Neural cell (in vitro differentiated cells): ENCODE measurements at regions not wholly inside any gene's neighbourhood (a gene's known extent, or its start where the extent isn't known, plus 50 kb on each side); places are given as distances from the start of the nearest gene placed in this dataset.

ENCODE experiments used
- H2AFZ ChIP-seq: fragments of 200-600, 300-800 bp; sonication (generic), shearing (Covaris generic); 2 replicates; pipeline ENCODE4 v1.6.0; 2014; ENCODE audit warnings: low read depth, mild to moderate bottlenecking, antibody characterized with exemption, low read length, moderate library complexity
- H3F3A ChIP-seq: fragments of 200-600 bp; shearing (Covaris generic); 2 replicates; pipeline ENCODE4 v1.6.1; 2016; ENCODE audit warnings: mild to moderate bottlenecking, moderate library complexity, mixed read lengths, antibody characterized with exemption, low read length; ENCODE audit not compliant: insufficient read depth, poor library complexity, severe bottlenecking
- H3K27ac ChIP-seq: fragments of 200-600, 300-800 bp; sonication (generic), shearing (Covaris generic); 2 replicates; pipeline ENCODE4 v1.5.1; 2014; ENCODE audit warnings: mild to moderate bottlenecking, low read length, moderate library complexity
- H3K27me3 ChIP-seq: fragments of 300-800, 200-600 bp; sonication (generic), shearing (Covaris generic); 2 replicates; pipeline ENCODE4 v1.6.0; 2014; ENCODE audit warnings: mild to moderate bottlenecking, low read depth, low read length, moderate library complexity; ENCODE audit not compliant: insufficient read depth
- H3K36me3 ChIP-seq: fragments of 300-800, 200-600 bp; sonication (generic), shearing (Covaris generic); 2 replicates; pipeline ENCODE4 v1.5.1; 2014; ENCODE audit warnings: mild to moderate bottlenecking, antibody characterized with exemption, low read length, moderate library complexity; ENCODE audit not compliant: insufficient read depth
- H3K4me2 ChIP-seq: fragments of 300-800, 200-600 bp; sonication (generic), shearing (Covaris generic); 2 replicates; pipeline ENCODE4 v1.6.0; 2014; ENCODE audit warnings: mild to moderate bottlenecking, low read length
- H3K4me3 ChIP-seq: fragments of 300-800, 200-600 bp; sonication (generic), shearing (Covaris generic); 2 replicates; pipeline ENCODE4 v1.5.1; 2014; ENCODE audit warnings: mild to moderate bottlenecking, low read length, moderate library complexity
- H3K79me2 ChIP-seq: fragments of 200-600 bp; shearing (Covaris generic); replicated peaks from 2 replicates; pipeline ENCODE4 v1.6.0; 2014; ENCODE audit warnings: mild to moderate bottlenecking, low read length, moderate library complexity; ENCODE audit not compliant: insufficient read depth
- H3K9ac ChIP-seq: fragments of 300-800, 200-600 bp; sonication (generic), shearing (Covaris generic); 2 replicates; pipeline ENCODE4 v1.6.1; 2016; ENCODE audit warnings: mild to moderate bottlenecking, low read length, mixed read lengths
- H3K9me2 ChIP-seq: fragments of 200-600 bp; shearing (Covaris generic); 2 replicates; pipeline ENCODE4 v1.6.1; 2016; ENCODE audit warnings: mild to moderate bottlenecking, low read length, mixed read lengths; ENCODE audit not compliant: insufficient read depth
- H3K9me3 ChIP-seq: fragments of 200-600, 300-800 bp; sonication (generic), shearing (Covaris generic); 2 replicates; pipeline ENCODE4 v1.6.1; 2016; ENCODE audit warnings: mild to moderate bottlenecking, mixed run types, low read length, moderate library complexity, mixed read lengths
- H4K20me1 ChIP-seq: fragments of 200-600 bp; shearing (Covaris generic); 2 replicates; pipeline ENCODE4 v1.6.1; 2016; ENCODE audit warnings: mild to moderate bottlenecking, mixed run types; ENCODE audit not compliant: insufficient read depth
- EP300 ChIP-seq: fragments of 450-650 bp; conservative IDR thresholded peaks from 2 replicates; pipeline ENCODE4 v1.6.1; 2014; ENCODE audit warnings: antibody characterized with exemption, mild to moderate bottlenecking, moderate library complexity; ENCODE audit not compliant: poor library complexity, severe bottlenecking
- EZH2 ChIP-seq: fragments of 200-600, 300-800 bp; shearing (Covaris generic), sonication (generic); IDR thresholded peaks from 2 replicates; pipeline ENCODE4 v1.6.1; 2014; ENCODE audit warnings: antibody characterized with exemption, low read length, borderline replicate concordance, mild to moderate bottlenecking; ENCODE audit not compliant: insufficient read depth, poor library complexity, severe bottlenecking
- MXI1 ChIP-seq: fragments of 450-650 bp; conservative IDR thresholded peaks from 2 replicates; pipeline ENCODE4 v1.6.1; 2014; ENCODE audit warnings: antibody characterized with exemption, mild to moderate bottlenecking; ENCODE audit not compliant: poor library complexity, severe bottlenecking
- POLR2AphosphoS5 ChIP-seq: IDR thresholded peaks from 2 replicates; pipeline ENCODE4 v1.6.1; 2012
- RAD21 ChIP-seq: fragments of 450-650 bp; conservative IDR thresholded peaks from 2 replicates; pipeline ENCODE4 v1.6.1; 2014; ENCODE audit warnings: antibody characterized with exemption, mild to moderate bottlenecking, moderate library complexity
- SMC3 ChIP-seq: fragments of 450-650 bp; conservative IDR thresholded peaks from 2 replicates; pipeline ENCODE4 v1.6.1; 2014; ENCODE audit warnings: antibody characterized with exemption, mild to moderate bottlenecking, moderate library complexity; ENCODE audit not compliant: poor library complexity
- TAF1 ChIP-seq: IDR thresholded peaks from 2 replicates; pipeline ENCODE4 v1.6.1; 2012; ENCODE audit warnings: low read depth
- TF ChIP-seq, protein P1 (sequence below): fragments of 450-650 bp; IDR thresholded peaks from 2 replicates; pipeline ENCODE4 v1.5.1; 2014; ENCODE audit warnings: antibody characterized with exemption, mild to moderate bottlenecking, moderate library complexity; ENCODE audit not compliant: poor library complexity, severe bottlenecking
- TF ChIP-seq, protein P2 (sequence below): IDR thresholded peaks from 2 replicates; pipeline ENCODE4 v1.6.1; 2012; ENCODE audit warnings: borderline replicate concordance

DNA sequence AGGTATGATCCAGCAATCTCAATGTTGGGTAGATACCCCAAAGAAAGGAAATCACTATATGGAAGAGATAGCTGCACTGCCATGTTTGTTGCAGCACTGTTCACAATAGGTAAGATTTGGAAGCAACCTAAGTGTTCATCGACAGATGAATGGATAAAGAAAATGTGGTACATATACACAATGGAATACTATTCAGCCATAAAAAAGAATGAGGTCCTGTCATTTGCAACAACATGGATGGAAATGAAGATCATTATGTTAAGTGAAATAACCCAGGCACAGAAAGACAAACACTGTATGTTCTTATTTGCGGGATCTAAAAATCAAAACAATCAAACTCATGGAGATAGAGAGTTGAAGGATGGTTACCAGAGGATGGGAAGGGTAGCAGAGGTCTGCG lies 372.4 kb upstream of the SPRED2 start:
- Histone ChIP-seq H3K9ac (no peak overlapping the region), H3K36me3 (no peaks in the 10 kb centered on the region), H3F3A (no peaks in the 10 kb centered on the region), H2AFZ (no peak overlapping the region), H3K4me2 (no peak overlapping the region), H3K9me3 (no peaks in the 10 kb centered on the region), H3K27ac (no peak overlapping the region), H4K20me1 (no peaks in the 10 kb centered on the region), H3K4me3 (no peak overlapping the region), H3K79me2 (no peaks in the 10 kb centered on the region), H3K27me3 (no peaks in the 10 kb centered on the region), H3K9me2 (no peaks in the 10 kb centered on the region)
- TF ChIP-seq EP300 (no peak), SMC3 (no peak), RAD21 (no peak), POLR2AphosphoS5 (no peak), EZH2 (no peak), TAF1 (no peak), MXI1 (no peak)
- TF ChIP-seq, protein P1, sequence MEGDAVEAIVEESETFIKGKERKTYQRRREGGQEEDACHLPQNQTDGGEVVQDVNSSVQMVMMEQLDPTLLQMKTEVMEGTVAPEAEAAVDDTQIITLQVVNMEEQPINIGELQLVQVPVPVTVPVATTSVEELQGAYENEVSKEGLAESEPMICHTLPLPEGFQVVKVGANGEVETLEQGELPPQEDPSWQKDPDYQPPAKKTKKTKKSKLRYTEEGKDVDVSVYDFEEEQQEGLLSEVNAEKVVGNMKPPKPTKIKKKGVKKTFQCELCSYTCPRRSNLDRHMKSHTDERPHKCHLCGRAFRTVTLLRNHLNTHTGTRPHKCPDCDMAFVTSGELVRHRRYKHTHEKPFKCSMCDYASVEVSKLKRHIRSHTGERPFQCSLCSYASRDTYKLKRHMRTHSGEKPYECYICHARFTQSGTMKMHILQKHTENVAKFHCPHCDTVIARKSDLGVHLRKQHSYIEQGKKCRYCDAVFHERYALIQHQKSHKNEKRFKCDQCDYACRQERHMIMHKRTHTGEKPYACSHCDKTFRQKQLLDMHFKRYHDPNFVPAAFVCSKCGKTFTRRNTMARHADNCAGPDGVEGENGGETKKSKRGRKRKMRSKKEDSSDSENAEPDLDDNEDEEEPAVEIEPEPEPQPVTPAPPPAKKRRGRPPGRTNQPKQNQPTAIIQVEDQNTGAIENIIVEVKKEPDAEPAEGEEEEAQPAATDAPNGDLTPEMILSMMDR = no peak
- TF ChIP-seq, protein P2, sequence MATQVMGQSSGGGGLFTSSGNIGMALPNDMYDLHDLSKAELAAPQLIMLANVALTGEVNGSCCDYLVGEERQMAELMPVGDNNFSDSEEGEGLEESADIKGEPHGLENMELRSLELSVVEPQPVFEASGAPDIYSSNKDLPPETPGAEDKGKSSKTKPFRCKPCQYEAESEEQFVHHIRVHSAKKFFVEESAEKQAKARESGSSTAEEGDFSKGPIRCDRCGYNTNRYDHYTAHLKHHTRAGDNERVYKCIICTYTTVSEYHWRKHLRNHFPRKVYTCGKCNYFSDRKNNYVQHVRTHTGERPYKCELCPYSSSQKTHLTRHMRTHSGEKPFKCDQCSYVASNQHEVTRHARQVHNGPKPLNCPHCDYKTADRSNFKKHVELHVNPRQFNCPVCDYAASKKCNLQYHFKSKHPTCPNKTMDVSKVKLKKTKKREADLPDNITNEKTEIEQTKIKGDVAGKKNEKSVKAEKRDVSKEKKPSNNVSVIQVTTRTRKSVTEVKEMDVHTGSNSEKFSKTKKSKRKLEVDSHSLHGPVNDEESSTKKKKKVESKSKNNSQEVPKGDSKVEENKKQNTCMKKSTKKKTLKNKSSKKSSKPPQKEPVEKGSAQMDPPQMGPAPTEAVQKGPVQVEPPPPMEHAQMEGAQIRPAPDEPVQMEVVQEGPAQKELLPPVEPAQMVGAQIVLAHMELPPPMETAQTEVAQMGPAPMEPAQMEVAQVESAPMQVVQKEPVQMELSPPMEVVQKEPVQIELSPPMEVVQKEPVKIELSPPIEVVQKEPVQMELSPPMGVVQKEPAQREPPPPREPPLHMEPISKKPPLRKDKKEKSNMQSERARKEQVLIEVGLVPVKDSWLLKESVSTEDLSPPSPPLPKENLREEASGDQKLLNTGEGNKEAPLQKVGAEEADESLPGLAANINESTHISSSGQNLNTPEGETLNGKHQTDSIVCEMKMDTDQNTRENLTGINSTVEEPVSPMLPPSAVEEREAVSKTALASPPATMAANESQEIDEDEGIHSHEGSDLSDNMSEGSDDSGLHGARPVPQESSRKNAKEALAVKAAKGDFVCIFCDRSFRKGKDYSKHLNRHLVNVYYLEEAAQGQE = no peak

DNA sequence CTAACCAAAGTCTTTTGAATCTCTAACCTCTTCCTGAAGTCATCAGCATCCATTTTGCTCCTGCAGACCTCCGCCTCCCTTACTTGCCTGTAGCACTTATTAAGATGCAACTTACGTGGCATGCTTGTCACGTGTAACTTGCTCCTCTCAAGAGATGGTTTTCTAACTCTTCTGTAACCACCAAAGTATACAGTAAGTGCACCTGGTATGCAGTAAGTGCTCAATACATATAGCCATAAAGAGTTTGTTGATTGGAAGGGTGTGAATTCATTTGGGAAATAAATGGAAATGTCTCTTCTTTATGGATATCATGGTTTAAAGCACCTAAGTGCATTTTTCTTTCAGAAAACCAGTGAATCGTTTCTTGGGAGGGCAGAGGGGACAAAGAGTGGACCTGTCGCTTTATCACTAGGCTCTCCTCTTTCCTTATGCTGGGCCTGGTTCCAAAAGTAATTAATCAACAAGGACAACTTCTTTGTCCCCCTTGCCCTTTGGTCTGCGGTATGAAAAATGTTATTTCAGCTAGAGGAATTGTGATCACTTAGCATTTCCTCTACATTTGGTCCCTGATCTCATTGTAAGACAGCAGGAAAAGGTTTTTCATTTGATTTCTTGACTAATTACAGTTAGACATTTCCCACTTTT lies 370.0 kb upstream of the SPRED2 start:
- no peaks in the 10 kb centered on the region for H3K79me2 ChIP-seq
- H3K9me3 ChIP-seq = no peaks in the 10 kb centered on the region
- H4K20me1 ChIP-seq = no peaks in the 10 kb centered on the region
- H3K9ac ChIP-seq = no peak overlapping the region
- no peak overlapping the region for H3K4me3 ChIP-seq
- no peak overlapping the region for H2AFZ ChIP-seq
- H3F3A ChIP-seq = no peaks in the 10 kb centered on the region
- no peaks in the 10 kb centered on the region for H3K27me3 ChIP-seq
- no peak overlapping the region for H3K4me2 ChIP-seq
- no peaks in the 10 kb centered on the region for H3K9me2 ChIP-seq
- TF ChIP-seq RAD21 (no peak), EP300 (no peak), MXI1 (no peak), POLR2AphosphoS5 (no peak), EZH2 (no peak), SMC3 (no peak), TAF1 (no peak)
- TF ChIP-seq, protein P1 = no peak
- TF ChIP-seq, protein P2 = no peak
- H3K27ac ChIP-seq = no peak overlapping the region
- H3K36me3 ChIP-seq = no peaks in the 10 kb centered on the region
